ENCODE measurements at regions not wholly inside any gene's neighbourhood (a gene's known extent, or its start where the extent isn't known, plus 50 kb on each side); places are given as distances from the start of the nearest gene placed in this dataset.
A peak's percentile ranks its signal among the peaks of the same experiment; 100 is the strongest.
"Not testable (repeated sequence)": the region's sequence is repeated elsewhere in the genome, so short reads cannot be mapped to it uniquely, and the experiment has no call there.

GRCh38 chr7:19954166-19954565 is 180.7 kb upstream of the TMEM196 start:
- not testable (repeated sequence) for DNase-seq

GRCh38 chr7:19953411-19953810 is 180.0 kb upstream of the TMEM196 start:
- DNase-seq: not testable (repeated sequence)

GRCh38 chr7:19948160-19948559 is 174.7 kb upstream of the TMEM196 start:
- DNase-seq: no peak

- DNase-seq: no peak
Observed at GRCh38 chr7:19944363-19945120, 171.1 kb upstream of the TMEM196 start.

GRCh38 chr7:19939746-19940145 is 166.3 kb upstream of the TMEM196 start:
- DNase-seq: no peak

GRCh38 chr7:19932549-19933249 is 159.3 kb upstream of the TMEM196 start:
- peak; percentile 30 for DNase-seq

- no peak for DNase-seq
Observed at GRCh38 chr7:19930851-19931250, 157.4 kb upstream of the TMEM196 start.

- no peak for DNase-seq
Observed at GRCh38 chr7:19930051-19930450, 156.6 kb upstream of the TMEM196 start.

- no peak for DNase-seq
Observed at GRCh38 chr7:19928247-19928646, 154.8 kb upstream of the TMEM196 start.

- no peak for DNase-seq
Observed at GRCh38 chr7:19920705-19921104, 147.3 kb upstream of the TMEM196 start.

GRCh38 chr7:19920166-19920565 is 146.7 kb upstream of the TMEM196 start:
- peak; percentile 35 for DNase-seq

GRCh38 chr7:19919261-19920095 is 146.1 kb upstream of the TMEM196 start:
- peak; percentile 50 for DNase-seq

- no peak for DNase-seq
Observed at GRCh38 chr7:19916046-19916445, 142.6 kb upstream of the TMEM196 start.

- DNase-seq: no peak
Observed at GRCh38 chr7:19915596-19915995, 142.2 kb upstream of the TMEM196 start.

- no peak for DNase-seq
Observed at GRCh38 chr7:19914866-19915265, 141.4 kb upstream of the TMEM196 start.

GRCh38 chr7:19900118-19900517 is 126.7 kb upstream of the TMEM196 start:
- DNase-seq: no peak

GRCh38 chr7:19899529-19899928 is 126.1 kb upstream of the TMEM196 start:
- DNase-seq: no peak

- not testable (repeated sequence) for DNase-seq
Observed at GRCh38 chr7:19882893-19883292, 109.5 kb upstream of the TMEM196 start.

GRCh38 chr7:19872094-19872493 is 98.7 kb upstream of the TMEM196 start:
- DNase-seq: no peak

- DNase-seq: no peak
Observed at GRCh38 chr7:19871102-19871501, 97.7 kb upstream of the TMEM196 start.

- DNase-seq: no peak
Observed at GRCh38 chr7:19869979-19870378, 96.6 kb upstream of the TMEM196 start.

- no peak for DNase-seq
Observed at GRCh38 chr7:19853261-19853832, 79.9 kb upstream of the TMEM196 start.

- no peak for DNase-seq
Observed at GRCh38 chr7:19852192-19852591, 78.8 kb upstream of the TMEM196 start.
